ENCODE measurements at regions not wholly inside any gene's neighbourhood (a gene's known extent, or its start where the extent isn't known, plus 50 kb on each side); places are given as distances from the start of the nearest gene placed in this dataset.

GRCh38 chr3:61350782-61351309, 99.6 kb upstream of the FHIT start:
- TF ChIP-seq, protein P1, sequence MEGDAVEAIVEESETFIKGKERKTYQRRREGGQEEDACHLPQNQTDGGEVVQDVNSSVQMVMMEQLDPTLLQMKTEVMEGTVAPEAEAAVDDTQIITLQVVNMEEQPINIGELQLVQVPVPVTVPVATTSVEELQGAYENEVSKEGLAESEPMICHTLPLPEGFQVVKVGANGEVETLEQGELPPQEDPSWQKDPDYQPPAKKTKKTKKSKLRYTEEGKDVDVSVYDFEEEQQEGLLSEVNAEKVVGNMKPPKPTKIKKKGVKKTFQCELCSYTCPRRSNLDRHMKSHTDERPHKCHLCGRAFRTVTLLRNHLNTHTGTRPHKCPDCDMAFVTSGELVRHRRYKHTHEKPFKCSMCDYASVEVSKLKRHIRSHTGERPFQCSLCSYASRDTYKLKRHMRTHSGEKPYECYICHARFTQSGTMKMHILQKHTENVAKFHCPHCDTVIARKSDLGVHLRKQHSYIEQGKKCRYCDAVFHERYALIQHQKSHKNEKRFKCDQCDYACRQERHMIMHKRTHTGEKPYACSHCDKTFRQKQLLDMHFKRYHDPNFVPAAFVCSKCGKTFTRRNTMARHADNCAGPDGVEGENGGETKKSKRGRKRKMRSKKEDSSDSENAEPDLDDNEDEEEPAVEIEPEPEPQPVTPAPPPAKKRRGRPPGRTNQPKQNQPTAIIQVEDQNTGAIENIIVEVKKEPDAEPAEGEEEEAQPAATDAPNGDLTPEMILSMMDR (IDR thresholded peaks at IDR 0.05; ENCODE audit: low read depth, low read length), result no peak
- Histone ChIP-seq H3K36me3 (no peaks in the 10 kb centered on the region), H3K4me1 (ENCODE audit: low read depth) (no peaks in the 10 kb centered on the region), H3K27me3 (no peaks in the 10 kb centered on the region), H3K27ac (no peak overlapping the region), H3K9me3 (ENCODE audit: low read depth) (no peaks in the 10 kb centered on the region), H3K4me3 (no peak overlapping the region)
- DNase-seq (ENCODE audit: low read depth in 1 of 2, low spot score in 1 of 2), result no peak

DNA sequence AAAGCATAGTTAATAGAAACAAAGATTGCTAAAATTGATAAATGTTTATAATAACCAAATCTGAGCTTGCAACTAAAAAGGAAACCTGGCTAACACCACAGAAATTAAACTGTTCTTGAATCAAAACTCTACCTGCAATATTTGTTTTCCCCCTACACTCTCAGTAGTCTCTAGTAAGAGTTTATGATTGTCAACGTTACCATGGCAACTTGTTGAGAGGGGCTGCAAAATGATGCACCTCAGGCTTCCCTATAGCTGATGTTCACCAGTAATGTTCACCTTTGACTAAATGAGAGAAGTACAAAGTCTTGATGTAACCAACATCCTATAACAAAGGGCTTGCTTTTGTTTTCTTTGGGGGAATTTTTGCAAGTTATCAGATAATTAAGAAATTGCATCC, 101.1 kb upstream of the FHIT start:
- TF ChIP-seq, protein P1 (IDR thresholded peaks at IDR 0.05; ENCODE audit: low read depth, low read length), result no peak
- Histone ChIP-seq H3K27ac (no peak overlapping the region), H3K9me3 (ENCODE audit: low read depth) (no peaks in the 10 kb centered on the region), H3K27me3 (no peaks in the 10 kb centered on the region), H3K4me1 (ENCODE audit: low read depth) (no peaks in the 10 kb centered on the region), H3K36me3 (no peaks in the 10 kb centered on the region), H3K4me3 (no peak overlapping the region)
- no peak for DNase-seq (ENCODE audit: low read depth in 1 of 2, low spot score in 1 of 2)

GRCh38 chr3:61353382-61353781, 102.1 kb upstream of the FHIT start:
- no peaks in the 10 kb centered on the region for H3K36me3 ChIP-seq
- no peak overlapping the region for H3K4me3 ChIP-seq
- no peak for DNase-seq (ENCODE audit: low read depth in 1 of 2, low spot score in 1 of 2)
- H3K27me3 ChIP-seq, result no peaks in the 10 kb centered on the region
- peaks cover 8% of the 10 kb centered on the region for H3K4me1 ChIP-seq (ENCODE audit: low read depth)
- H3K9me3 ChIP-seq (ENCODE audit: low read depth), result no peaks in the 10 kb centered on the region
- H3K27ac ChIP-seq, result no peak overlapping the region
- TF ChIP-seq, protein P1 (IDR thresholded peaks at IDR 0.05; ENCODE audit: low read depth, low read length), result no peak

GRCh38 chr3:61354604-61355003, 103.4 kb upstream of the FHIT start:
- Histone ChIP-seq H3K27ac (no peak overlapping the region), H3K4me3 (no peak overlapping the region), H3K27me3 (no peaks in the 10 kb centered on the region), H3K9me3 (ENCODE audit: low read depth) (no peaks in the 10 kb centered on the region), H3K36me3 (no peaks in the 10 kb centered on the region), H3K4me1 (ENCODE audit: low read depth) (peaks cover 14% of the 10 kb centered on the region)
- TF ChIP-seq, protein P1 (IDR thresholded peaks at IDR 0.05; ENCODE audit: low read depth, low read length), result no peak
- DNase-seq (ENCODE audit: low read depth in 1 of 2, low spot score in 1 of 2), result no peak

GRCh38 chr3:61356685-61357084, 105.4 kb upstream of the FHIT start:
- Histone ChIP-seq H3K27me3 (no peaks in the 10 kb centered on the region), H3K36me3 (no peaks in the 10 kb centered on the region), H3K27ac (no peak overlapping the region), H3K4me1 (ENCODE audit: low read depth) (peaks cover 14% of the 10 kb centered on the region), H3K9me3 (ENCODE audit: low read depth) (no peaks in the 10 kb centered on the region), H3K4me3 (no peak overlapping the region)
- TF ChIP-seq, protein P1 (IDR thresholded peaks at IDR 0.05; ENCODE audit: low read depth, low read length), result no peak
- DNase-seq (ENCODE audit: low read depth in 1 of 2, low spot score in 1 of 2), result no peak

GRCh38 chr3:61357902-61358301, 106.7 kb upstream of the FHIT start:
- DNase-seq (ENCODE audit: low read depth in 1 of 2, low spot score in 1 of 2), result no peak
- H3K36me3 ChIP-seq, result no peaks in the 10 kb centered on the region
- no peak overlapping the region for H3K4me3 ChIP-seq
- no peak overlapping the region for H3K27ac ChIP-seq
- H3K27me3 ChIP-seq, result no peaks in the 10 kb centered on the region
- TF ChIP-seq, protein P1 (IDR thresholded peaks at IDR 0.05; ENCODE audit: low read depth, low read length), result no peak
- no peaks in the 10 kb centered on the region for H3K9me3 ChIP-seq (ENCODE audit: low read depth)
- H3K4me1 ChIP-seq (ENCODE audit: low read depth), result peaks cover 14% of the 10 kb centered on the region

All from cardiac muscle cell (in vitro differentiated cells and primary cell).